ENCODE measurements at regions not wholly inside any gene's neighbourhood (a gene's known extent, or its start where the extent isn't known, plus 50 kb on each side); places are given as distances from the start of the nearest gene placed in this dataset.

- ATAC-seq, result peak in 2 of 8 donors; percentile 32 to 52
- no peaks in the 10 kb centered on the region for H3K36me3 ChIP-seq
- H3K4me1 ChIP-seq, result peaks cover 3 to 42% (median 17%) of the 10 kb centered on the region in 9 donors
- no peaks in the 10 kb centered on the region for H3K27me3 ChIP-seq
- peaks cover 0 to 7% (median 0%) of the 10 kb centered on the region in 11 donors for H3K9me3 ChIP-seq
- 85 to 96% methylated on average over 3 of the region's 3 CpGs for WGBS, 2 donors
- H3K4me3 ChIP-seq, result no peak overlapping the region
- H3K27ac ChIP-seq, result peak overlapping the region in 2 of 10 donors; percentile 74 to 88
- peak in 1 of 2 donors; percentile 41 for DNase-seq
- TF ChIP-seq, protein P1, sequence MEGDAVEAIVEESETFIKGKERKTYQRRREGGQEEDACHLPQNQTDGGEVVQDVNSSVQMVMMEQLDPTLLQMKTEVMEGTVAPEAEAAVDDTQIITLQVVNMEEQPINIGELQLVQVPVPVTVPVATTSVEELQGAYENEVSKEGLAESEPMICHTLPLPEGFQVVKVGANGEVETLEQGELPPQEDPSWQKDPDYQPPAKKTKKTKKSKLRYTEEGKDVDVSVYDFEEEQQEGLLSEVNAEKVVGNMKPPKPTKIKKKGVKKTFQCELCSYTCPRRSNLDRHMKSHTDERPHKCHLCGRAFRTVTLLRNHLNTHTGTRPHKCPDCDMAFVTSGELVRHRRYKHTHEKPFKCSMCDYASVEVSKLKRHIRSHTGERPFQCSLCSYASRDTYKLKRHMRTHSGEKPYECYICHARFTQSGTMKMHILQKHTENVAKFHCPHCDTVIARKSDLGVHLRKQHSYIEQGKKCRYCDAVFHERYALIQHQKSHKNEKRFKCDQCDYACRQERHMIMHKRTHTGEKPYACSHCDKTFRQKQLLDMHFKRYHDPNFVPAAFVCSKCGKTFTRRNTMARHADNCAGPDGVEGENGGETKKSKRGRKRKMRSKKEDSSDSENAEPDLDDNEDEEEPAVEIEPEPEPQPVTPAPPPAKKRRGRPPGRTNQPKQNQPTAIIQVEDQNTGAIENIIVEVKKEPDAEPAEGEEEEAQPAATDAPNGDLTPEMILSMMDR (IDR thresholded peaks at IDR 0.05), result no peak
- intact Hi-C loops (cut with DNase I), result loop anchor here in 4 of 10 donors (5.0 to 10.0 kb wide), 2 partner anchors 34 to 51 kb away; no protein-coding TSS in a partner anchor
Observed at GRCh38 chr1:235013512-235013911, 115.1 kb downstream of the TOMM20 start.

- TF ChIP-seq, protein P1 (IDR thresholded peaks at IDR 0.05), result no peak
- peak overlapping the region in 9 of 10 donors; percentile 16 to 88 (median 62) for H3K27ac ChIP-seq
- intact Hi-C loops (cut with DNase I), result loop anchor here in 4 of 10 donors (5.0 to 10.0 kb wide), 2 partner anchors 35 to 52 kb away; no protein-coding TSS in a partner anchor
- H3K4me1 ChIP-seq, result peaks cover 3 to 41% (median 17%) of the 10 kb centered on the region in 9 donors
- peak overlapping the region in 1 of 10 donors; percentile 6 for H3K4me3 ChIP-seq
- DNase-seq, result no peak
- H3K36me3 ChIP-seq, result no peaks in the 10 kb centered on the region
- 61 to 67% methylated on average over 10 of the region's 10 CpGs for WGBS, 2 donors
- H3K27me3 ChIP-seq, result no peaks in the 10 kb centered on the region
- peak in 6 of 8 donors; percentile 15 to 46 (median 27) for ATAC-seq
- H3K9me3 ChIP-seq, result peaks cover 0 to 8% (median 3%) of the 10 kb centered on the region in 11 donors
Observed at GRCh38 chr1:235012436-235013210, 116.0 kb downstream of the TOMM20 start.

GRCh38 chr1:235011599-235012435 is 116.8 kb downstream of the TOMM20 start:
- DNase-seq (peak; percentile 45 to 72), ATAC-seq (peak; percentile 68 to 94 (median 80))
- Histone ChIP-seq H3K36me3 (no peaks in the 10 kb centered on the region), H3K27ac (peak overlapping the region in 9 of 10 donors; percentile 16 to 88 (median 62)), H3K4me1 (peaks cover 3 to 41% (median 17%) of the 10 kb centered on the region in 9 donors), H3K9me3 (peaks cover 0 to 11% (median 3%) of the 10 kb centered on the region in 11 donors), H3K4me3 (peak overlapping the region in 1 of 10 donors; percentile 6), H3K27me3 (no peaks in the 10 kb centered on the region)
- TF ChIP-seq, protein P1 (IDR thresholded peaks at IDR 0.05), result no peak
- WGBS, 2 donors, result 62 to 68% methylated on average over 22 of the region's 22 CpGs
- intact Hi-C loops (cut with DNase I), result loop anchor here in 4 of 10 donors (5.0 to 10.0 kb wide), 2 partner anchors 35 to 53 kb away; no protein-coding TSS in a partner anchor

Measured in heart right ventricle (tissue), 16 donors.